MM.1S (cell line): ENCODE measurements at regions not wholly inside any gene's neighbourhood (a gene's known extent, or its start where the extent isn't known, plus 50 kb on each side); places are given as distances from the start of the nearest gene placed in this dataset.

ENCODE experiments used
- DNase-seq: peaks from one replicate; pipeline ENCODE4 v3.0.0-alpha.2; 2015
- H2AFZ ChIP-seq: fragments of 300-600 bp; sonication (generic); 2 replicates; pipeline ENCODE4 v1.6.0; 2016; ENCODE audit warnings: antibody characterized with exemption, low read length
- H3F3A ChIP-seq: fragments of 300-600 bp; sonication (generic); 2 replicates; pipeline ENCODE4 v1.6.1; 2016; ENCODE audit warnings: mild to moderate bottlenecking, antibody characterized with exemption, low read length, moderate library complexity, mixed read lengths; ENCODE audit not compliant: insufficient read depth
- H3K27ac ChIP-seq: fragments of 300-600 bp; sonication (generic); 2 replicates; pipeline ENCODE4 v1.5.1; 2016; ENCODE audit warnings: mild to moderate bottlenecking, low read length
- H3K27me3 ChIP-seq: fragments of 300-600 bp; sonication (generic); replicated peaks from 2 replicates; pipeline ENCODE4 v1.6.0; 2016; ENCODE audit warnings: low read length; ENCODE audit not compliant: insufficient read depth
- H3K36me3 ChIP-seq: fragments of 300-600 bp; sonication (generic); replicated peaks from 2 replicates; pipeline ENCODE4 v1.6.1; 2016; ENCODE audit warnings: mild to moderate bottlenecking, low read length, mixed read lengths; ENCODE audit not compliant: insufficient read depth
- H3K4me1 ChIP-seq: fragments of 300-600 bp; sonication (generic); 2 replicates; pipeline ENCODE4 v1.6.1; 2016; ENCODE audit warnings: low read length, mixed read lengths
- H3K4me2 ChIP-seq: fragments of 300-600 bp; sonication (generic); 2 replicates; pipeline ENCODE4 v1.6.0; 2016; ENCODE audit warnings: low read depth, low read length
- H3K4me3 ChIP-seq: fragments of 300-600 bp; sonication (generic); 2 replicates; pipeline ENCODE4 v1.5.1; 2016; ENCODE audit warnings: low read length, mixed read lengths
- H3K79me2 ChIP-seq: fragments of 300-600 bp; sonication (generic); 2 replicates; pipeline ENCODE4 v1.6.1; 2016; ENCODE audit warnings: mixed run types, low read length, mixed read lengths
- H3K9ac ChIP-seq: fragments of 300-600 bp; sonication (generic); 2 replicates; pipeline ENCODE4 v1.6.1; 2016; ENCODE audit warnings: low read length, mixed read lengths
- H3K9me2 ChIP-seq: fragments of 300-600 bp; sonication (generic); replicated peaks from 2 replicates; pipeline ENCODE4 v1.6.1; 2016; ENCODE audit warnings: mild to moderate bottlenecking, low read length, mixed read lengths; ENCODE audit not compliant: insufficient read depth
- H3K9me3 ChIP-seq: fragments of 300-600 bp; sonication (generic); replicated peaks from 2 replicates; pipeline ENCODE4 v1.6.1; 2016; ENCODE audit warnings: mild to moderate bottlenecking, low read length, mixed read lengths; ENCODE audit not compliant: insufficient read depth
- H4K20me1 ChIP-seq: fragments of 300-600 bp; sonication (generic); 2 replicates; pipeline ENCODE4 v1.6.1; 2016; ENCODE audit warnings: mild to moderate bottlenecking, low read length, moderate library complexity, mixed read lengths; ENCODE audit not compliant: insufficient read depth
- CTCF ChIP-seq: fragments of 300-600 bp; sonication (generic); IDR thresholded peaks from 2 replicates; pipeline ENCODE4 v1.5.1; 2016; ENCODE audit warnings: antibody characterized with exemption, low read length, mixed read lengths
- EZH2 ChIP-seq: fragments of 300-600 bp; sonication (generic); optimal IDR thresholded peaks from 2 replicates; pipeline ENCODE3; 2017; ENCODE audit warnings: low read depth, mild to moderate bottlenecking, antibody characterized with exemption, low read length, mixed read lengths
- EZH2phosphoT487 ChIP-seq: fragments of 300-600 bp; sonication (generic); IDR thresholded peaks from 2 replicates; pipeline ENCODE4 v1.6.1; 2018; ENCODE audit warnings: antibody characterized with exemption, low read length

GRCh38 chrX:104324461-104325212 lies 69.9 kb upstream of the ESX1 start:
- Histone ChIP-seq H3K9me3 (no peaks in the 10 kb centered on the region), H3F3A (no peaks in the 10 kb centered on the region), H3K9ac (no peak overlapping the region), H3K36me3 (no peaks in the 10 kb centered on the region), H3K79me2 (no peaks in the 10 kb centered on the region), H3K9me2 (no peaks in the 10 kb centered on the region), H4K20me1 (no peaks in the 10 kb centered on the region), H3K27me3 (no peaks in the 10 kb centered on the region), H3K4me3 (no peak overlapping the region), H3K4me2 (no peak overlapping the region), H3K27ac (no peak overlapping the region), H3K4me1 (no peaks in the 10 kb centered on the region), H2AFZ (no peak overlapping the region)
- TF ChIP-seq EZH2phosphoT487 (no peak), CTCF (no peak), EZH2 (no peak)
- no peak for DNase-seq

GRCh38 chrX:104319346-104319745 lies 64.6 kb upstream of the ESX1 start:
- Histone ChIP-seq H3K9ac (no peak overlapping the region), H3K9me2 (no peaks in the 10 kb centered on the region), H3K4me1 (no peaks in the 10 kb centered on the region), H3K27ac (no peak overlapping the region), H3K9me3 (no peaks in the 10 kb centered on the region), H3K4me3 (no peak overlapping the region), H4K20me1 (no peaks in the 10 kb centered on the region), H3K79me2 (no peaks in the 10 kb centered on the region), H3K27me3 (no peaks in the 10 kb centered on the region), H3K36me3 (no peaks in the 10 kb centered on the region), H3F3A (no peaks in the 10 kb centered on the region), H2AFZ (no peak overlapping the region), H3K4me2 (no peak overlapping the region)
- no peak for DNase-seq
- TF ChIP-seq CTCF, result no peak

- Histone ChIP-seq H4K20me1 (no peaks in the 10 kb centered on the region), H3K79me2 (no peaks in the 10 kb centered on the region), H3K27me3 (no peaks in the 10 kb centered on the region), H3K9me3 (no peaks in the 10 kb centered on the region), H3K4me2 (no peak overlapping the region), H3K9ac (no peak overlapping the region), H3K27ac (no peak overlapping the region), H3K4me1 (no peaks in the 10 kb centered on the region), H2AFZ (no peak overlapping the region), H3K4me3 (no peak overlapping the region), H3F3A (no peaks in the 10 kb centered on the region), H3K9me2 (no peaks in the 10 kb centered on the region), H3K36me3 (no peaks in the 10 kb centered on the region)
- DNase-seq, result no peak
- TF ChIP-seq CTCF, result no peak
- no peak for TF ChIP-seq EZH2
Observed at GRCh38 chrX:104318330-104319009, 63.7 kb upstream of the ESX1 start.
